Stomach (tissue), 4 donors: ENCODE measurements at regions not wholly inside any gene's neighbourhood (a gene's known extent, or its start where the extent isn't known, plus 50 kb on each side); places are given as distances from the start of the nearest gene placed in this dataset.

ENCODE experiments used
- CTCF ChIP-seq, 7 experiments: fragments of 450-650 bp in 4 of 7; fragments of 200-600 bp in 3 of 7; sonication (generic) in 3 of 7; IDR thresholded peaks; one replicate each; pipeline ENCODE4 v1.5.1; 2016 to 2019; ENCODE audit warnings: antibody characterized with exemption in 7 of 7, control low read depth in 2 of 7, mild to moderate bottlenecking in 1 of 7
- POLR2A ChIP-seq, 4 donors: fragments of 450-650 bp; IDR thresholded peaks; one replicate each; pipeline ENCODE4 v1.6.1; 2016; ENCODE audit warnings: antibody characterized with exemption in 4 of 4, control low read depth in 2 of 4, mild to moderate bottlenecking in 1 of 4, moderate library complexity in 1 of 4
- POLR2AphosphoS5 ChIP-seq, 3 donors: sonication (generic); formaldehyde crosslinking; IDR thresholded peaks; one replicate each; pipeline ENCODE4 v1.6.1; 2016; ENCODE audit warnings: antibody characterized with exemption in 3 of 3

- no peak for TF ChIP-seq CTCF (IDR thresholded peaks at IDR 0.05)
- no peak for TF ChIP-seq POLR2A (IDR thresholded peaks at IDR 0.05)
- TF ChIP-seq POLR2AphosphoS5 (IDR thresholded peaks at IDR 0.05) = no peak
Measured at GRCh38 chr19:30318261-30318660, 53.9 kb upstream of the ZNF536 start.
